WTC11 (cell line): ENCODE measurements at regions not wholly inside any gene's neighbourhood (a gene's known extent, or its start where the extent isn't known, plus 50 kb on each side); places are given as distances from the start of the nearest gene placed in this dataset.

ENCODE experiments used
- ATAC-seq: fragments of 200-7000 bp; cut with Tn5 transposase; 2 replicates; pipeline ENCODE4 v1.10.0; 2021; ENCODE audit warnings: mild to moderate bottlenecking, moderate library complexity
- CTCF ChIA-PET: fragments of 300-600 bp; sonication (Branson Sonifier 250); formaldehyde crosslinking; loops from one replicate; lab custom pipeline; 2021; ENCODE audit warnings: antibody characterized with exemption; lab: Charles Lee
- POLR2A ChIA-PET: fragments of 350-600 bp; sonication (Branson Sonifier 250); formaldehyde crosslinking; loops from one replicate; lab custom pipeline; 2021; ENCODE audit warnings: antibody characterized with exemption; lab: Charles Lee
- DNase-seq: peaks from one replicate; pipeline ENCODE4 v3.0.0; 2021; ENCODE audit warnings: low spot score
- H3K27ac Mint-ChIP-seq: 2 replicates; pipeline ENCODE4 v1.8.0; 2021; ENCODE audit warnings: mixed read lengths
- H3K27me3 Mint-ChIP-seq: 2 replicates; pipeline ENCODE4 v1.8.0; 2021; ENCODE audit warnings: low read depth, mild to moderate bottlenecking, moderate library complexity, mixed read lengths
- H3K36me3 Mint-ChIP-seq: 2 replicates; pipeline ENCODE4 v1.8.0; 2021; ENCODE audit warnings: mixed read lengths
- H3K4me1 Mint-ChIP-seq: 2 replicates; pipeline ENCODE4 v1.8.0; 2022; ENCODE audit warnings: mixed read lengths
- H3K4me3 Mint-ChIP-seq: 2 replicates; pipeline ENCODE4 v1.8.0; 2021; ENCODE audit warnings: mild to moderate bottlenecking, moderate library complexity, mixed read lengths
- H3K9me3 Mint-ChIP-seq: 2 replicates; pipeline ENCODE4 v1.8.0; 2021; ENCODE audit warnings: mixed read lengths
- AFF4 ChIP-seq: sonication (generic); formaldehyde crosslinking; IDR thresholded peaks from 2 replicates; pipeline ENCODE4 v1.8.1; 2023; ENCODE audit warnings: mild to moderate bottlenecking, missing genetic modification reagents, borderline replicate concordance
- AR ChIP-seq: fragments of 250-450 bp; sonication (Bioruptor Pico); IDR thresholded peaks from 2 replicates; pipeline ENCODE4 v1.9.0; 2021; ENCODE audit warnings: mild to moderate bottlenecking
- E2F4 ChIP-seq: sonication (generic); formaldehyde crosslinking; IDR thresholded peaks from 2 replicates; pipeline ENCODE4 v1.8.1; 2022; ENCODE audit warnings: low read depth, mild to moderate bottlenecking, moderate library complexity, missing genetic modification reagents, borderline replicate concordance
- E2F5 ChIP-seq: sonication (generic); formaldehyde crosslinking; IDR thresholded peaks from 2 replicates; pipeline ENCODE4 v1.8.1; 2022; ENCODE audit warnings: mild to moderate bottlenecking, moderate library complexity, missing genetic modification reagents
- MXD4 ChIP-seq: fragments of 250-450 bp; sonication (Bioruptor Pico); IDR thresholded peaks from 2 replicates; pipeline ENCODE4 v1.8.0; 2021; ENCODE audit warnings: mild to moderate bottlenecking, moderate library complexity, borderline replicate concordance
- PREB ChIP-seq: sonication (generic); formaldehyde crosslinking; IDR thresholded peaks from 2 replicates; pipeline ENCODE4 v1.8.1; 2022; ENCODE audit warnings: mild to moderate bottlenecking, missing genetic modification reagents, moderate library complexity, borderline replicate concordance
- STAT6 ChIP-seq: sonication (generic); formaldehyde crosslinking; conservative IDR thresholded peaks from 2 replicates; pipeline ENCODE4 v1.8.1; 2023; ENCODE audit warnings: mild to moderate bottlenecking, low read depth, missing genetic modification reagents, moderate library complexity
- ZNF232 ChIP-seq: sonication (generic); formaldehyde crosslinking; IDR thresholded peaks from 2 replicates; pipeline ENCODE4 v1.8.0; 2022; ENCODE audit warnings: mild to moderate bottlenecking, missing genetic modification reagents
- ZNF396 ChIP-seq: fragments of 250-450 bp; sonication (Bioruptor Pico); IDR thresholded peaks from 2 replicates; pipeline ENCODE4 v1.8.0; 2021; ENCODE audit warnings: mild to moderate bottlenecking, moderate library complexity, borderline replicate concordance

GRCh38 chr2:126784045-126784444 lies 114.6 kb upstream of the TEX51 start:
- ChIA-PET CTCF (interaction anchor here (0.8 kb wide), 1 partner anchor 188 kb away, joined by 3 read pairs; no protein-coding TSS in a partner anchor), POLR2A (no interaction called here)
- DNase-seq (no peak), ATAC-seq (no peak)
- no peak overlapping the region for H3K4me3 Mint-ChIP-seq
- H3K9me3 Mint-ChIP-seq, result no peaks in the 10 kb centered on the region
- TF ChIP-seq ZNF396 (CRISPR knock-in tag) (no peak), STAT6 (CRISPR knock-in tag) (no peak), E2F5 (CRISPR knock-in tag) (no peak), MXD4 (CRISPR knock-in tag) (no peak), ZNF232 (no peak), PREB (CRISPR knock-in tag) (no peak)
- H3K27me3 Mint-ChIP-seq, result no peaks in the 10 kb centered on the region; the same call in 1 of the 2 replicates
- no peaks in the 10 kb centered on the region for H3K36me3 Mint-ChIP-seq
- H3K4me1 Mint-ChIP-seq, result peaks cover 2% of the 10 kb centered on the region; the same call in 1 of the 2 replicates
- no peak overlapping the region for H3K27ac Mint-ChIP-seq

- H3K27me3 Mint-ChIP-seq, result no peaks in the 10 kb centered on the region; the same call in 1 of the 2 replicates
These were observed 114.1 kb upstream of the TEX51 start for GRCh38 chr2:126784621-126785020.

More at GRCh38 chr2:126784621-126785020, 114.1 kb upstream of the TEX51 start:
- no peaks in the 10 kb centered on the region for H3K36me3 Mint-ChIP-seq
- no peak overlapping the region for H3K4me3 Mint-ChIP-seq
- H3K4me1 Mint-ChIP-seq, result no peaks in the 10 kb centered on the region
- ChIA-PET CTCF (interaction anchor here (0.8 to 1.2 kb wide), 2 partner anchors 188 to 256 kb away, joined by 3 read pairs; no protein-coding TSS in a partner anchor), POLR2A (no interaction called here)
- DNase-seq, result no peak
- H3K27ac Mint-ChIP-seq, result no peak overlapping the region
- H3K9me3 Mint-ChIP-seq, result no peaks in the 10 kb centered on the region
- no peak for ATAC-seq
- TF ChIP-seq AFF4 (no peak), E2F4 (CRISPR knock-in tag) (no peak), AR (CRISPR knock-in tag) (no peak), ZNF396 (CRISPR knock-in tag) (no peak)
